ENCODE measurements at regions not wholly inside any gene's neighbourhood (a gene's known extent, or its start where the extent isn't known, plus 50 kb on each side); places are given as distances from the start of the nearest gene placed in this dataset.

- TF ChIP-seq CTCF (IDR thresholded peaks at IDR 0.05; ENCODE audit: borderline replicate concordance, insufficient read depth, low read depth, low read length): no peak
- no peak overlapping the region for H3K4me3 ChIP-seq (ENCODE audit: low read depth, low read length)
Observed at GRCh38 chr22:47687346-47687655, 924.9 kb downstream of the TBC1D22A start.

GRCh38 chr22:47686594-47687345, 924.3 kb downstream of the TBC1D22A start:
- no peak overlapping the region for H3K4me3 ChIP-seq (ENCODE audit: low read depth, low read length)
- TF ChIP-seq CTCF (IDR thresholded peaks at IDR 0.05; ENCODE audit: borderline replicate concordance, insufficient read depth, low read depth, low read length): no peak

- no peak for TF ChIP-seq CTCF (IDR thresholded peaks at IDR 0.05; ENCODE audit: borderline replicate concordance, insufficient read depth, low read depth, low read length)
- no peak overlapping the region for H3K4me3 ChIP-seq (ENCODE audit: low read depth, low read length)
Observed at GRCh38 chr22:47681411-47682165, 919.1 kb downstream of the TBC1D22A start.

GRCh38 chr22:47678636-47679287, 916.3 kb downstream of the TBC1D22A start:
- TF ChIP-seq CTCF (IDR thresholded peaks at IDR 0.05; ENCODE audit: borderline replicate concordance, insufficient read depth, low read depth, low read length): no peak
- no peak overlapping the region for H3K4me3 ChIP-seq (ENCODE audit: low read depth, low read length)

- no peak for TF ChIP-seq CTCF (IDR thresholded peaks at IDR 0.05; ENCODE audit: borderline replicate concordance, insufficient read depth, low read depth, low read length)
- H3K4me3 ChIP-seq (ENCODE audit: low read depth, low read length): no peak overlapping the region
Observed at GRCh38 chr22:47678048-47678447, 915.6 kb downstream of the TBC1D22A start.

GRCh38 chr22:47676685-47677084, 914.2 kb downstream of the TBC1D22A start:
- no peak overlapping the region for H3K4me3 ChIP-seq (ENCODE audit: low read depth, low read length)
- no peak for TF ChIP-seq CTCF (IDR thresholded peaks at IDR 0.05; ENCODE audit: borderline replicate concordance, insufficient read depth, low read depth, low read length)
